Neural progenitor cell (in vitro differentiated cells): ENCODE measurements at regions not wholly inside any gene's neighbourhood (a gene's known extent, or its start where the extent isn't known, plus 50 kb on each side); places are given as distances from the start of the nearest gene placed in this dataset.

Source experiments
- EZH2phosphoT487 ChIP-seq: fragments of 200-600 bp; sonication (generic); IDR thresholded peaks from 2 replicates; pipeline ENCODE4 v1.6.1; 2017; ENCODE audit warnings: antibody characterized with exemption
- TF ChIP-seq, protein P1 (sequence below): fragments of 200-600 bp; sonication (generic); IDR thresholded peaks from 2 replicates; pipeline ENCODE4 v1.5.1; 2017; ENCODE audit warnings: antibody characterized with exemption, mild to moderate bottlenecking

DNA sequence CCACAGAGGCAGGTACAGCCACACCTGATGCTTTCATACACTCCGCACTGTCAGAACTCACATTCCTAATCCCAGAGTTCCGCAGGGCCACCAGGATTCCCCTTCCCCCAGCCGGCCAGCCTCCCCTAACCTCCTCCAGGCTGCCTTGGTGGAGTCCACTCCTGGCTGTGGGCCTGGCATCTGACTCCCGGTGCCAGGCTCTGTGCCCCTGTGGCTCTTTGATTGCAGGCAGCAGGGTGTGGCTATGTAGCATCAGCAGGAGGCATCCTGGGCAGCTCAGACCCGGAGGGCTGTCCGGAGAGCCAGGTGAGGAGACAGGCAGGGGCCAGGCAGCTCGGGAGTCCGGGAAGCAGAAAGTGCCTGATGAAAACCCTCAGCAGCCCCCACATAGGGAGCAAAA, 1432.9 kb downstream of the BRD1 start:
- no peak for TF ChIP-seq EZH2phosphoT487
- TF ChIP-seq, protein P1, sequence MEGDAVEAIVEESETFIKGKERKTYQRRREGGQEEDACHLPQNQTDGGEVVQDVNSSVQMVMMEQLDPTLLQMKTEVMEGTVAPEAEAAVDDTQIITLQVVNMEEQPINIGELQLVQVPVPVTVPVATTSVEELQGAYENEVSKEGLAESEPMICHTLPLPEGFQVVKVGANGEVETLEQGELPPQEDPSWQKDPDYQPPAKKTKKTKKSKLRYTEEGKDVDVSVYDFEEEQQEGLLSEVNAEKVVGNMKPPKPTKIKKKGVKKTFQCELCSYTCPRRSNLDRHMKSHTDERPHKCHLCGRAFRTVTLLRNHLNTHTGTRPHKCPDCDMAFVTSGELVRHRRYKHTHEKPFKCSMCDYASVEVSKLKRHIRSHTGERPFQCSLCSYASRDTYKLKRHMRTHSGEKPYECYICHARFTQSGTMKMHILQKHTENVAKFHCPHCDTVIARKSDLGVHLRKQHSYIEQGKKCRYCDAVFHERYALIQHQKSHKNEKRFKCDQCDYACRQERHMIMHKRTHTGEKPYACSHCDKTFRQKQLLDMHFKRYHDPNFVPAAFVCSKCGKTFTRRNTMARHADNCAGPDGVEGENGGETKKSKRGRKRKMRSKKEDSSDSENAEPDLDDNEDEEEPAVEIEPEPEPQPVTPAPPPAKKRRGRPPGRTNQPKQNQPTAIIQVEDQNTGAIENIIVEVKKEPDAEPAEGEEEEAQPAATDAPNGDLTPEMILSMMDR: no peak
